Testis (tissue), 2 donors: ENCODE measurements at regions not wholly inside any gene's neighbourhood (a gene's known extent, or its start where the extent isn't known, plus 50 kb on each side); places are given as distances from the start of the nearest gene placed in this dataset.

ENCODE experiments used
- DNase-seq: peaks from one replicate; pipeline ENCODE4 v3.0.0-alpha.2; 2019
- H3K27ac ChIP-seq, 2 donors: fragments of 200-600 bp; sonication (generic); one replicate each; pipeline ENCODE4 v1.5.1; 2019
- H3K27me3 ChIP-seq: fragments of 200-600 bp; sonication (generic); one replicate; pipeline ENCODE4 v1.5.1; 2019
- H3K36me3 ChIP-seq: fragments of 200-600 bp; sonication (generic); one replicate; pipeline ENCODE4 v1.5.1; 2017; ENCODE audit warnings: low read depth; ENCODE audit errors: missing control alignments
- H3K4me1 ChIP-seq: fragments of 200-600 bp; sonication (generic); one replicate; pipeline ENCODE4 v1.5.1; 2019
- H3K4me3 ChIP-seq, 2 donors: fragments of 200-600 bp; sonication (generic); one replicate each; pipeline ENCODE4 v1.5.1; 2017 to 2019
- H3K9me3 ChIP-seq: fragments of 200-600 bp; sonication (generic); one replicate; pipeline ENCODE4 v1.5.1; 2017
- CTCF ChIP-seq, 3 experiments: fragments of 450-650 bp in 2 of 3; fragments of 200-600 bp in 1 of 3; sonication (generic) in 1 of 3; IDR thresholded peaks; one replicate each; pipeline ENCODE4 v1.5.1; 2016 to 2019; ENCODE audit warnings: antibody characterized with exemption in 3 of 3, mild to moderate bottlenecking in 2 of 3, moderate library complexity in 1 of 3
- POLR2A ChIP-seq: fragments of 450-650 bp; IDR thresholded peaks from one replicate; pipeline ENCODE4 v1.6.1; 2017; ENCODE audit warnings: antibody characterized with exemption, mild to moderate bottlenecking, moderate library complexity
- WGBS, 2 donors: methylation state at CpG; one replicate each; pipeline ENCODE4 v1.1.5; 2018; 5-methylcytosine and 5-hydroxymethylcytosine counted together
- intact Hi-C: fragments of 100-400 bp; cut with DNase I; formaldehyde crosslinking; loops from one replicate; pipeline ENCODE4 v1.15.1; 2023; ENCODE audit warnings: low total_unique reads

GRCh38 chr5:167948251-167948650 is 343.2 kb upstream of the WWC1 start:
- H3K9me3 ChIP-seq: no peaks in the 10 kb centered on the region
- no peak overlapping the region for H3K4me3 ChIP-seq
- H3K27me3 ChIP-seq: no peaks in the 10 kb centered on the region
- no peaks in the 10 kb centered on the region for H3K36me3 ChIP-seq
- no peak for TF ChIP-seq POLR2A
- no peak for TF ChIP-seq CTCF (IDR thresholded peaks at IDR 0.05)
- intact Hi-C loops: no loop called here
- peaks cover 11% of the 10 kb centered on the region for H3K4me1 ChIP-seq
- 87% methylated on average over 3 of the region's 3 CpGs for WGBS, 2 donors
- H3K27ac ChIP-seq: peak overlapping the region in 1 of 2 donors; percentile 31
- DNase-seq: no peak

- WGBS, 2 donors: 89 to 90% methylated on average over 3 of the region's 3 CpGs
- Histone ChIP-seq H3K4me1 (peaks cover 11% of the 10 kb centered on the region), H3K4me3 (no peak overlapping the region), H3K36me3 (no peaks in the 10 kb centered on the region), H3K27me3 (no peaks in the 10 kb centered on the region), H3K27ac (peak overlapping the region in 1 of 2 donors; percentile 9), H3K9me3 (no peaks in the 10 kb centered on the region)
- intact Hi-C loops: no loop called here
- DNase-seq: no peak
- TF ChIP-seq POLR2A (no peak), CTCF (IDR thresholded peaks at IDR 0.05) (no peak)
Measured at GRCh38 chr5:167949435-167949834, 342.0 kb upstream of the WWC1 start.

- no peaks in the 10 kb centered on the region for H3K9me3 ChIP-seq
- peak; percentile 72 for DNase-seq
- no peaks in the 10 kb centered on the region for H3K36me3 ChIP-seq
- no peak overlapping the region for H3K4me3 ChIP-seq
- WGBS, 2 donors: 37 to 58% methylated on average over 5 of the region's 5 CpGs
- intact Hi-C loops: no loop called here
- TF ChIP-seq POLR2A: no peak
- TF ChIP-seq CTCF (IDR thresholded peaks at IDR 0.05): no peak
- H3K27ac ChIP-seq: peak overlapping the region in 1 of 2 donors; percentile 48
- H3K27me3 ChIP-seq: no peaks in the 10 kb centered on the region
- peaks cover 11% of the 10 kb centered on the region for H3K4me1 ChIP-seq
Measured at GRCh38 chr5:167950126-167950721, 341.2 kb upstream of the WWC1 start.

GRCh38 chr5:167951116-167951515 is 340.3 kb upstream of the WWC1 start:
- intact Hi-C loops: no loop called here
- 47 to 49% methylated on average over 4 of the region's 4 CpGs for WGBS, 2 donors
- peak overlapping the region in 1 of 2 donors; percentile 43 for H3K27ac ChIP-seq
- H3K4me3 ChIP-seq: no peak overlapping the region
- H3K36me3 ChIP-seq: no peaks in the 10 kb centered on the region
- H3K4me1 ChIP-seq: peaks cover 8% of the 10 kb centered on the region
- no peak for DNase-seq
- no peaks in the 10 kb centered on the region for H3K9me3 ChIP-seq
- H3K27me3 ChIP-seq: no peaks in the 10 kb centered on the region
- TF ChIP-seq CTCF (IDR thresholded peaks at IDR 0.05): no peak
- no peak for TF ChIP-seq POLR2A
